ENCODE measurements at regions not wholly inside any gene's neighbourhood (a gene's known extent, or its start where the extent isn't known, plus 50 kb on each side); places are given as distances from the start of the nearest gene placed in this dataset.

DNA sequence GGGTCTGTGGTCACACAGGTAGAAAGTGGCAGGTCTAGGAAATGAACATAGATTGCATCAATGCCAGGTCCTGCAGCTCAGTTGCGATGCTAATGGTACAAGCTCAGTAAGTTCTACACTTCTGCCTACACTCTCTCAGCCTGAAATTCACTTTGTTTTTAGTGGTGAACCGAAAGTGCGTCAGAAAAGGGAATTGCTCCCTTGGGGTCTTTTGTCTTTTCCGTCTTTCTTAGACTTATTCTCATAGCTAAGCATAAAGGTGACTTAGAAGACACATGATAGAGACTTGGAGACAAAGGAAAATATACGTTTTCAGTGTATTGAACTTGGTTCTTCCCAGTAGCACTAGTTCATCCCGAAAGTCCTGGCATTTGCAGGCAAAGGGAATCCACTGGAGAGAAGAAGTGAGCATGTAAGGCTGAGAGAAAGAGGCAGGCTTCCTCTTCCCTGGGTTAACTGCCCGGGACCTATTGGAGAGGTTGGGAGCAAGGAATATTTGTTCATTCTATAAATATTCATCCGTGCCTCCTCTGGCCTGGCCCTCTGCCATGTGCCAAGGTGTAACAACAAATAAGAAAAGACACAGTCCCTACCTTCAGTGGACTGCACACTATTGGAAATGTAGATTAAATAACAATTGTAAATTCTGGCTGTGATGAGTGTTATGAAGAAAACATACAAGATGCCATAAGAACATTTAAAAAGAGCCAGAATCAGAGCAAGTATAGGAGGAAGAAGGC lies 785.8 kb downstream of the MED13L start:
- no peak for DNase-seq

DNA sequence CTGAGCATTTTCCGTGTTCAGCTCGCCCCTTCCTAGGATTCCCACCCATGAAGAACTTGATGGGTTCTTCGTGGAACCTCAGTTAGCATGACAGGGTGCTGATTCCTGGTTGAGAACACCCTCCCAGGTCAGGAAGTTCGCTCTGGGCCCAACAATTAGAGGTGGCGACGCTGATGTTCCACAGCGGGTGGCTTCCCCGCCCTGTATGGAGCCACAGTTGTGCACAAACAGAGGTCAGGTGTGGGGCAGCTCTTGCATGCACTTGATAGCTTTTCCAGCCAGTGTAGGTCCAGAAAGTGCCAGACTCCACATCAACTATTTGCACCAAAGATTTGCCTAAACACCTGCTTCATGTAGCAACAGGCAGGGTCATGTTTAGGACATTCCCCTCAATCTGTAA lies 788.2 kb downstream of the MED13L start:
- no peak for DNase-seq

DNA sequence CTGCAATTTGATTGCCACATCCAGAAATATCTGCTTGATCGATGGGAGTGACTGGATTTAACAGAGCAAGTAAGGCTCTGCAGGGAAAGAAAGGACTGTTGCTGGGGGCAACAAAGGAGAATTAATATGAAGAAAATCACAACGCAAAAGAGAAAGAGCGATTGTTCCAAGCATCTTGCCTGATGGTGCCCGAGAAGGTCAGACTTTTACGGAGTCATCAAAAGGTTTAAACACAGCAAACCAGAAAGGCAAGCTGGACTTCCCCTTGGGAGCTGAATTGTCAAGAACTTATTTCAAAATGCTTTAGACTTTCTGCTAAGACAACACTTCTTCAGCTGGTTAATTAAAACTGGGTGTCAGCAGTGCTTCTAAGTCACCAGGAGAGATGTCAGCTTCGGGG lies 791.5 kb downstream of the MED13L start:
- no peak for DNase-seq

DNA sequence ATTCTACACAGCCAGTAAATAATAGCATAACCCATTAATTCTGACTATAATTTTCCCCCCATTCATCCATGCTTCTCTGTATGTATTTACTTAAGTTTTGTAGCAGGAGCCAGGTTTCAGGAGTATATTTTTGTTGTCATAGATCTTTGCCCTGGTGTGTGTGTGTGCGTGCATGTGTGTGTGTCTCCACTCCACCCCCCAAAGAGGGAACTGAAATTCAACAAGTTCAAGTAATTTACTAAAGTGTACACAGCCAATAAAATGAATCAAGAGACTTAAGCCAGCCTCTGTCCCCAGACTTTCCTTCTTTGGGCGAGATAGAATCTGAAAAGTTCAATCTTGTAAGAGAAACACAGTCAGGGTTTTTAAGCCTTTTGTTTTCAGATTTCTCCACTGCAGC lies 792.0 kb downstream of the MED13L start:
- no peak for DNase-seq

DNA sequence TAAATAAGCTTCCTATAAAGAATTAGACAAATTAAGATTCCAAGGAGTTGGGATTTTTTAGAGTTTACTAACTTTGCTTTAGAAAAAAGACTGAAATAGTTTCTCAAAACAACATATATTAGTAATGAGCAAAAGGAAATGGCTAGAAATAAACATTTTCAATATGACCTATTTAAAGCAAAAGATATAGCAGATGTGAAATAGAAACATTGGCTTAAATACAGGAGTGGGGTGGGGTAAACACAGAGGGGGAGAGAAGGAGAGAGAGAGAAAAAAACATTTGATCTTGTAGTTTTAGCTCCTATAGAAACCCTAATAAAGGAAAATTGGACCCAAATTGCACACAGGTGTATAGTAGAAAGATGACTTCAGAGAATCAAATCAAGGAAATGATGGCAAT lies 794.5 kb downstream of the MED13L start:
- DNase-seq = no peak

DNA sequence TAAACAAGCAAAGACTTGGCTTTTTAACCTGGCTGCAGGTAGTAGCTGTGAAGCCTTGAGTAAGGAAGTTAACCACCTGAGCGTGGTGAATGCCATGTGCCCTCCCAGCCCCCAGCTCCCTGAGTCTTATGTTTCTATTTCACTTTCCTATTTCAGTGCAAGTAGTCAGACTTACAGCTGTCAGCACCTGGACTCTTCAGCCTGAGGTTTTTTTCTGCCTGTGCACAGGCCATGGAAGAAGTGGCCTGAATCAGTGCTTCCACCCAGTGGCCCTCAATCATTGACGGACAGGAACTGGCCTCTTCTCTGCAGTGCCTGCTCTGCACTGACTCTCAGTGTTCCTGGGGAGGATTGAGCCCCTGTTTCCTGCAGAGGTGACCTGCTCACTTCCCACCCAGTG lies 796.4 kb downstream of the MED13L start:
- no peak for DNase-seq

DNA sequence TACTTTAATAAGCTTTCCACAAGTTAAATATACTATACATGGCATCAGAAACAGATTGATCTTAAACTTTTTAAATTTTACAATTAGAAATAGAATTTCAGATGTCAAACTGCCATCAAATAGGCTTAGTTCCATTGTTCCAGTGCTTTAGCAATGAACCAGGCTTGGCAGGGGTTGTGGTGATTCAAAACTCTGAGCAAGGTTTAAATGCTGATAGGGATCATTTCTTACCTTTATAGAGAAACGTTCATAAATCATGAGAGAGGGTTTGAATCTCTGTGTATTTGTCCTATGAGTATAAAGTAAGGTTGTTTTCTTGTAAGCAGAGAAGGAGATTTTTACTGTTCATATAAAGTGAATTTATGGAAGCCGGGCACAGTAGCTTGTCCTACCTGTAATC lies 794.5 kb upstream of the TBX3 start:
- DNase-seq = no peak

DNA sequence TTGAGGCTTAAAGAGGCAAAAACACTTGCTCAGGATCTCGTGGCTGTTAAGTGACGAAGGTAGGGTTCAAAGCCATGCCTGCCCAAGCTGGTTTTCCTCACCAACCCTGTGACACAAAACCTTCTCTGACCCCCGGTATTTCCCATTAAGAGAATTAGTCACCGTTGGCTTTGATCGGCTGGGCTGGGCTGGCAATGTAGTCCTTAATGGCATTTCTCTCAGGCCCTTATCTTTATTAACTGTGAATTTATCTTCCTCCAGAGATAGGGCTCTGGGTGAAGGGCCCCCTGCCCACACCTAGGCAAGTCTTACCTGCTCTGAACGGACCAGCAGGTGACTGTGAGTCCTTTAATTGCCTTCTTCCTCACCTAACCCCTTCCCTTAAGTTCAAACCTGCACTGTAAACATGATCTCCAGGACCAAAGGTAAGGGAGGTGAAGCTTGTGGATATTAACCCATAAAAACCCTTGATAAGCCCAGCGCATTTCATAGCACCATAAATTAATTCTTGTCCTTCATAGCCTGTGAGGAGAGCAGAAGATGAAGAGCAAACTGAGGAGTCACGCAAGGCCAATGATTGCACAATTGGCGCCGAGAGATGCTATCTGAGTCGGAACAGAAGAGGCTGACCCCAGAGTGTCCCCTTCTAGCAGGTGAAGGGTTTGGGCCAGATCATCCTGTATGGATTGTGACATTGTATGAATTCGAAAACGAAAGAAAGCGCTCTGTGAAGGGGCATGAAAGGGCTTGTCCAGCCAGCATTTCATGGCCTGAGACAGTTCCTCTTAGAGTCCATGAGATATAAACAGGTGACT lies 790.8 kb upstream of the TBX3 start:
- no peak for DNase-seq

DNA sequence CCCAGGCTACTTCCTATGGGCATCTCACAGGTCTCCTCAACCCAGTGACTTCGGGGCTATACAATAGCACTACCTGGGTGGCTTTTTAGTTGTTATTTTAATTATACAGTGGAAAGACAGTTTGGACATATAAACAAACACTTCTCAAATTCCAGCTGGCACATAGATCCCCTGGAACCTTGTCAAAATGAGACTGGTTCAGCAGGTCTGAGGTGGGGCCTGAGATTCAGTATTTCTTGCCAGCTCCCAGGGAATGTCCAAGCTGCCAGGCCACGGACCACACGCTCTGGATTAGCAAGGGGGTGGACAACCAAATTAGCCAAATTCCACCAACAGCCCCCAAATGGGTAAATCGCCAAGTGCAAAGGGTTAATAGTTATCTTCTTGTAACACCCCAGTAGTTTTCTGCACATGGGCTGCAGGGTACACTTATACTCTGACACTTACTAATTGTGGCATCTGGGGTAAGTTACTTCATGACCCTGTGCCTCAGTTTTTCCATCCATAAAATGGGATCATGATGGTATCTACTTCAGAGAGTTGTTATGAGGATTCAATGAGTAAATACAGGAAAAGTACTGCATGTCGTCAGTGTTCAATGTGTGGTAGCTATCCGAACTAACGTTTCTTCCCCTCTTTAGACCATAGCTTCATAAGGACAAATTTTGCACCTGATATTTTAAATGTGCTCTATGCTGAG lies 789.4 kb upstream of the TBX3 start:
- no peak for DNase-seq

DNA sequence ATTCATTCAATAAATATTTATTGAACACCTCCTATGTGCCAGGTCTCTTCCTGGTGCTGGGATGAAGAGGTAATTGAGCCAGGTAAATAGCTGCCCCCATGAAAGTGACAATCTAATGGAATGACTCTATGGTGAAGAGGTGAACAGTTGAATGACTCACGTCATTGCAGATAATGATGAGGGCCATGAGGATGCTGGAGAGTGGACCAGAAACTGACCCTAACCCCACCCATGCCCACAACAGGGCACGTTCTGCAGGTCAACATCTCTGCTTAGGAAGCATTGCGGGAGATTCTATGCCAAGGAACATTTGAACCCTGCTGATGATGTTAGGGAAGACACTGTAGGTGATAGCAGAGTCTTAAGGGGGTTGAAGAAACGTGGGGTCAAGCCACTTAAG lies 788.9 kb upstream of the TBX3 start:
- no peak for DNase-seq

DNA sequence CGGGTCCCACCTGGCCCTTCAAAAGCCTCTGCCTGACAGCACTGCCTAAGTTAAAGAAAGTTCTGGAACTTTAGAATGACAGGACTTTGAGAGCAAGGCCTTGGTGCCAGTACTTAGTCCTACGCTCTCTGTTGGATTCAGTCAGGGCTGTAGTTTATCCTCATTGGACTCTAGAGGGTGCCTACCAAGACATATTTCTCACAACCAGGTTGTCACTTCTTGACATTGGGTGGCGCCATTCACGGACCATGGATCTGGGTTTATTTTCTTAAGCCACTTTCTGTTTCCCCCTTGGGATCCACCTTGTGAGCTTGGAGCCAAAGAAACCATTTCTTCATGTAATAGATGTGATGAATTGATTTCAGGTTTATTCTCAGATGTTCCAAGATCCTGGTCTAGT lies 787.0 kb upstream of the TBX3 start:
- no peak for DNase-seq

DNA sequence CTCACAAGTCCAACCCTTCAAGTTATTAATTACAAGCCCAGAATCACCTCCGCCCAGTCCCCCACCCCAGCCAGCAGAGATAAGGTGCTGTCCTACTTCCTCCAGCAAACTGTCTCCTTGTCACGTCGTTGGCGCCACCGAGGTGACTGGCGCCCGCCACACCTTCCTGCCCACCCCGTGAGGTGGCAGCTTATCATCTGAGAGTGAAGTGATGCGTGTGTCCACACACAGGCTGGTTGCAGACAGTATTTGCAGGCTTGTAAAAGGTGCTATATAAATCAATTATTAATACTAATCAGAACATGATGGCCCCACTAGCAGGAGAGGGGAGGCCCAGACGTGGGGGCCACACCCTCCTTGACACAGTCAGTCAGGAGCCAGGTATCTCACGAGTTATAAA lies 786.6 kb upstream of the TBX3 start:
- DNase-seq = no peak

DNA sequence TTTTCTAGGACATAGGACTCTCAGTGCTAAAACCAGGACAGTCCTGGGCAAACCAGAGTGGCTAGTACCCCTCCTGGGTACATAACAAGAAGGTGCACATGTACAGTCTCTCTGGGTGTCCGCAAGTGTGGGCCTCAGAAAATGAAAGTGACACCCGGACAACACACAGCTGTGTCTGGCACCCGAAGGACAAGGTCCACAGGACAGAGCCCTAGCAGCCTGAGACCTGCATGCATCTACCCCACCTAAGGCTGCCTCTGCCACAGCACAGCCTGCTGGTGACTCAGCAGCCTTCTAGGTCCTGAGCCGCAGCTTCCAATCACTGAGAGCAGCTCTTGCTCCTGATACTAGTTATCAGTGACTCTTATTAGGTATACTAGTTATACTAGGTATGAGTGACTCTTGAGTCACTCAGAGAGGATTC lies 784.1 kb upstream of the TBX3 start:
- DNase-seq = no peak

DNA sequence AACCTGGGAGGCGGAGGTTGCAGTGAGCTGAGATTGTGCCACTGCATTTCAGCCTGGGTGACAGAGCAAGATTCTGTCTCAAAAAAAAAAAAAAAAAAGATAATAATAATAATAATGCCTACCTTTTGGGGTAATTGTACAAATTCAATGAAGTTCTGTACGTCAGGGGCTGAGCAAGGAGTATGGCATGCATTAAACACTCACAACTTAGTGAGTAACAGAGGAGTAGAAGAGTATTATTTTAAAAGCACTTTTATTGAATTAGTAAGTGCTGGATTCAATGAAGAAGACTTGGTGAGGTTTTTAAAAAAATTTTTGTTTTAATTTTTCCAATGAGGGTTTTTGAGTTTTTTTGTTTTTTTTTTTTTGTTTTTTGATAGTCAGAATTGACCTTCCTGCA lies 783.6 kb upstream of the TBX3 start:
- no peak for DNase-seq

DNA sequence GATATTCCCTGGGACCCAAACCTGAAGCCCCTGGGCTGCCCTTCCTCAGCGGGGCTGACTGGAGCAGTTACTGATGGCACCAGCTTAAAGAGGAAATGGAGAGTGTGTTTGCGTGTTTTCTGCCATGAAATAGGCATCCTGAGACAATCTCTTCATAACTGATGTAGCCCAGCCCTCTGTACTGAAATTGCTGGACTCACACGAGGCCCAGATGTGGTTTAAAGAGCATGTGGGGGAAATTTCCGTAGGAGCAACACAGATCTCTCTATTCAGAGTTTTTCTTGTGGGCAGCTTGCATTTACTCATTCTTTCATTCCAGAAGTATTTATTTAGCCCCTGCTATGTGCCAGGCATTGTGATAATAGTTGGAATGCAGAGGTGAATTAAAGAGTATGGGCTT lies 782.1 kb upstream of the TBX3 start:
- DNase-seq = no peak

DNA sequence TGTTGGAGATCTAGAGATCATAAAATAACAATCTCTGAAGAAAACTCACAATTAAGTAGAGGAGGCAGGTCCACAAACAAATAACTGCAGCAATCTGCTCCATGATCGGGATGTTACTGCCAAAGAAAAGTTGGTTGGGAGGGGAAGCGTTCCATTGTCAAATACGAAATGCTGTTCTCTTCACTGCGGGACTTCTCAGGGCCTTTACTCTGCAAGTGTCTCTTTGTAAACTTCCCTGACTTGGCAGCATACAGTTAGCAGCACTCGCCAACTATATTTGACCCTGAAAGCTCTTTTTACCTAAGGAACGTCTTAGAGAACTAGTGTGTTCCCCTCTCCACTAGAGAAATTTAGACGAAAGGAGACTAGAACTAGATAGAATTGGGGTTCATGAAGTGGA lies 780.7 kb upstream of the TBX3 start:
- no peak for DNase-seq

DNA sequence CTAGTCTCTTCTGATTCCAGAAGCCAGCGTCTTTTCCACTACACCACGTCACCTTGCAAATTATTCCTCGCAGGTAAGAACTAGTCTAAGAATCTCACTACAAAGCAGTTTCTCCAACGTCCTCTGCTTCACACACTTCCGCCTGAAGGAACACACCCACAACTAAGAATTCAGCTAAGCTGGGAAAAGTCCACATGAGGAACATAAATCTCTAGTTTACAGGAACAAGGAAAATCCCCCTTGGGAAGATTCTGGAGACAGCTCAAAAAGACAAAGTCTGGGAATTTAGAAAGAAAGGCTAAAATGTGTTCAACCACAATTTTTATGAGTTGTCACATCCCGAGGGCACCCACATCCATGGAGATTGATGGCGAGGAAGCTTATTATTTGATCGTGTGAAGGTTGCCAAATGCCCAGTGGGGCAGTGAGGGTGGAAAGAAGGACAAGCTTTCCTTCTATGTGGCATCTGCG lies 780.2 kb upstream of the TBX3 start:
- DNase-seq = no peak

DNA sequence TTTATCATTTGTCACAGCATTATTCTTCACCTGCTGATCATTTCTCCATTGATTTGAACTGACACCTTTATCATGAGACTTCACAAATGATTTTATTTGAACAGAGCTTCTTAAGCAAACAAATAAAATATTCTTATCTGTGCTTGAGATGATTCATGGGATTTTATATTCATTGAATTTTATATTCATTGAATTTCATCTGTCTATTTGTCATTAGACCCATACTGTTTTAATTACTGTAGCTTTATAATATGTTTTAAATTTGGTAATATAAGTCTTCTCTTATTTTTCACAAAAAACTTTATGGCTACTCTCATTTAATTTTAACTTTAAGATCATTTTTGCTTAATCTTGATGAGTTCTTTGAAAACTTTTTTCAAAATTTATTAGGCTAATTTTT lies 777.4 kb upstream of the TBX3 start:
- DNase-seq = no peak

DNA sequence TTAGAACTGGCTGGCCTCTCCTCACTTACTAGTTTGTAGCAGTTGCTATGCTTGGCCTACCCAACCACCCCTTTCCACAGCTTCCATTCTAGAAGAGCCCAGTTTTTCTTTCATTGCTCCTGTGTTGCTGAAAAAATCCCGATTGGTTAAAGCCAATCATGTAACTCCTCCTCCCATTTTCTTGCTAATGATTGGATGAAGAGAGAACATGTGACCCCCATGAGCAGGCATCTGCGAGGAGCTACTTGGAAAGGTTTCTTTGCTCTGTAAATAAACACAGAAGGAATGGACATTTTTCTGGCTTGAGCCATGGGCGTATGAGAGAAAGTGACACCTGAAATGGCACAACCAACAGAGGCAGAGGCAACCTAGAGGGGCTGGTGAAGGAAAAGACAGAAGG lies 773.8 kb upstream of the TBX3 start:
- no peak for DNase-seq

DNA sequence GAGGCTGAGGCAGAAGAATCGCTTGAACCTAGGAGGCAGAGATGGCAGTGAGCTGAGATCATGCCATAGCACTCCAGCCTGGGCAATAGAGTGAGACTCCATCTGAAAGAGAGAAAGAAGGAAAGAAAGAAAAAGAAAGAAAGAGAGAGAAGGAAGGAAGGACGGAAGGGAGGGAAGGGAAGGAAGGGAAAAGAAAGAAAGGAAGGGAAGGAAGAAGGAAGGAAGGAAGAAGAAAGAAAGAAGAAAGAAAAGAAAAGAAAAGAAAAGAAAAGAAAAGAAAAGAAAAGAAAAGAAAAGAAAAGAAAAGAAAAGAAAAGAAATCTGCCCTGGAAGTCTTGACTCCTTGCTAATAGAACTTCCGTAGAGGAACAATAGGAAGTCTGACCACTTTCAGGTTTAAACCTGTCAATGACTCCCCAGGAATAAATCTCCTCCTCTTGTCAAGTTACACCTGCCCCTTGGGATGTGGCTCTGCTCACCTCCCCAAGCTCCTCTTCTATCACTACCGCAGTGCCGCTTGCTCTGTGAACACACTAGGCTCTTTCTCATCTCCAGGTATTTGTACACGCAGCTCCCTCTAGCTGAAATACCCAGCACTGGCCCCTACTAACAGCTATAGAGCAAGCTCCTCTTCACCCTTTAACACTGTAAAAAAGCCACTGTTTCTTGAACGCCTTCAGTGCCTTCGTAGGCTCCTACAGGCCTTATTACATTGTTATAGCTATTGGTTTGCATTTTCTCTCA lies 773.1 kb upstream of the TBX3 start:
- DNase-seq = no peak

DNA sequence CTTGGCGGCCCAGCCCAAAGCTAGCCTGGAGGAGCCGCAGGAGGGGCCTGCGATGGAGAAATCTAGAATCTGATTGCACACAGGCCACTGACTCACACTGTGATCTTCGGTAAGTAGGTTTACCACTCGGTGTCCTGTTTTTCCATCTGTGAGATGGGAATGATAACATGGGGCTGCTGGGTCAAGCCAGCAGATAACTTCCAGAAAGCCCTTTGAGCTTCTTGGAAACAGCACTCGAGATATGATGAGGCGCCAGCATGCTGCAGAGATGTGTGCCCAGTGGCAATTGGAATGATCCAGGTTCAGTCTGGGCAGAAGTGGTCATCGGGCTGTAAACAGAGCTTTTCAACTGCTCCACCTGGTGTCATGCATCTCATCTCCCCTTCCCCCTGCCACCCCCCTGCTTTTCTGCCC lies 771.3 kb upstream of the TBX3 start:
- no peak for DNase-seq

DNA sequence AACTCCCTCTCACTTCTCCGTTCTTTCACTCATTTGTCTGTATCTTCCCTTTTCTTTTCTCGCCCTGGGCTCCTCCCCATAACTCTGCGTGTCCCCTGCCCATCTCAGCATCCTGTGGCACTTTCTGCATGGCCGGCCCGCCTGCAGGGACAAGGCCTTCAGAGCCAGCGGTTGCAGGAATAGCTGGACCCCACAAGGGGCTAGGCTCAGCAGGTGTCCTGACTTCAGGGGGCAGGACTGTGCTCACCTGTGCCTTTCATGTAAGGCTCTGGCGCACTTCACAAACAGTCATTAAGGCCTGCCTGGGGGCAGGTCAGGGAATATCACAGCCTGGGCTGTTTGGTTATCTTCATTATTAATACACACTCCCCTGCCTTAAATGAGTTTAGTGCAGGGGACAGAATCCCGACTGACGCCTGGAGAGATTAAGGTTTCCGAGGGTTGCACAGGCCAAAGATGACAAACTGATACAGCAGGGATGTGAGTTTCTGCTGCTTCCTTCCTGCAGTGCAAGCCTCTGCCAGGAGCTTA lies 768.8 kb upstream of the TBX3 start:
- DNase-seq = no peak

All from COR-L47 (cell line).